ENCODE measurements at regions not wholly inside any gene's neighbourhood (a gene's known extent, or its start where the extent isn't known, plus 50 kb on each side); places are given as distances from the start of the nearest gene placed in this dataset.

- TF ChIP-seq CTCF (IDR thresholded peaks at IDR 0.05): no peak
- TF ChIP-seq EP300 (IDR thresholded peaks at IDR 0.05): no peak
- no peak for TF ChIP-seq POLR2AphosphoS5 (IDR thresholded peaks at IDR 0.05)
Measured at GRCh38 chr6:78484198-78485064, 382.9 kb upstream of the IRAK1BP1 start.
